HepG2 (cell line): ENCODE measurements at regions not wholly inside any gene's neighbourhood (a gene's known extent, or its start where the extent isn't known, plus 50 kb on each side); places are given as distances from the start of the nearest gene placed in this dataset.

ENCODE experiments used
- ATAC-seq: fragments of 200-7000 bp; cut with Tn5 transposase; 3 replicates; pipeline ENCODE4 v1.9.1; 2020; ENCODE audit warnings: mild to moderate bottlenecking, moderate library complexity
- BruUV-seq: library from RNA; stranded (reverse); fragments of 400-500 nt; replicated peaks from 2 replicates; lab custom pipeline; 2021; lab: Mats Ljungman, UMichigan
- CTCF ChIA-PET: fragments of 300-600 bp; formaldehyde crosslinking; extraction: SDS; loops from one replicate; lab custom pipeline; 2021; ENCODE audit warnings: low total read pairs, inconsistent platforms, low intra/inter-chr PET ratio; lab: Yijun Ruan, JAX
- POLR2A ChIA-PET: fragments of 350-600 bp; sonication (Branson Sonifier 250); formaldehyde crosslinking; loops from one replicate; lab custom pipeline; 2020; ENCODE audit warnings: antibody characterized with exemption, inconsistent platforms; lab: Yijun Ruan, JAX
- DNase-seq: peaks from one replicate; pipeline ENCODE4 v3.0.0-alpha.2; 2015; ENCODE audit warnings: low spot score
- FAIRE-seq: peaks from 3 replicates; lab custom pipeline; 2011; peaks lifted over from hg19 to GRCh38; lab: Jason Lieb, UNC
- H2AFZ ChIP-seq: one replicate; pipeline ENCODE4 v1.6.1; 2011; ENCODE audit warnings: low read length, inconsistent platforms
- H3K27ac ChIP-seq: fragments of 300-600 bp; 3 replicates; pipeline ENCODE4 v1.8.0; 2011; ENCODE audit warnings: mixed run types, mild to moderate bottlenecking, mixed read lengths, low read length, inconsistent platforms; ENCODE audit not compliant: insufficient read depth; ENCODE audit errors: extremely low read length
- H3K27me3 ChIP-seq, 2 experiments: fragments of 200-600 bp in 1 of 2; 2 replicates in 1 of 2; 3 replicates in 1 of 2; pipeline versions ENCODE4 v1.6.0 to v1.8.0; 2011; ENCODE audit warnings: low read length in 2 of 2, mild to moderate bottlenecking in 2 of 2, moderate library complexity in 2 of 2, inconsistent platforms in 1 of 2; ENCODE audit not compliant: insufficient read depth in 2 of 2, control insufficient read depth in 1 of 2
- H3K36me3 ChIP-seq, 2 experiments: fragments of 200-600 bp in 1 of 2; replicated peaks in 1 of 2; 2 replicates in 1 of 2; 3 replicates in 1 of 2; pipeline versions ENCODE4 v1.5.1 to v1.8.0; 2011; ENCODE audit warnings: low read length in 2 of 2, inconsistent platforms in 1 of 2; ENCODE audit not compliant: insufficient read depth in 2 of 2, control insufficient read depth in 1 of 2
- H3K4me1 ChIP-seq: 2 replicates; pipeline ENCODE4 v1.5.1; 2012; ENCODE audit warnings: low read length, inconsistent platforms; ENCODE audit not compliant: insufficient read depth
- H3K4me2 ChIP-seq: 2 replicates; pipeline ENCODE4 v1.6.0; 2011; ENCODE audit warnings: low read depth, low read length, inconsistent platforms
- H3K4me3 ChIP-seq, 3 experiments: fragments of 200-600 bp in 1 of 3; sonication (generic), shearing (Covaris generic) in 1 of 3; replicated peaks in 1 of 3; 2 replicates each; pipeline ENCODE4 v1.5.1; 2011 to 2016; ENCODE audit warnings: low read length in 3 of 3, inconsistent platforms in 2 of 3, low read depth in 2 of 3, mild to moderate bottlenecking in 2 of 3, control low read depth in 1 of 3, mixed read lengths in 1 of 3; ENCODE audit not compliant: insufficient read depth in 1 of 3
- H3K79me2 ChIP-seq: one replicate; pipeline ENCODE4 v1.6.1; 2011; ENCODE audit warnings: low read length, inconsistent platforms; ENCODE audit not compliant: insufficient read depth
- H3K9ac ChIP-seq: 2 replicates; pipeline ENCODE4 v1.6.0; 2011; ENCODE audit warnings: mild to moderate bottlenecking, low read depth, low read length, inconsistent platforms; ENCODE audit not compliant: insufficient read depth
- H3K9me3 ChIP-seq: 2 replicates; pipeline ENCODE4 v1.5.1; 2012; ENCODE audit warnings: mild to moderate bottlenecking, low read length
- H4K20me1 ChIP-seq: 2 replicates; pipeline ENCODE4 v1.6.0; 2011; ENCODE audit warnings: inconsistent platforms, mild to moderate bottlenecking, low read length, moderate library complexity; ENCODE audit not compliant: insufficient read depth
- BRD4 ChIP-seq: sonication (generic); formaldehyde crosslinking; IDR thresholded peaks from 2 replicates; pipeline ENCODE4 v1.4.0; 2020; ENCODE audit warnings: missing genetic modification reagents
- CBX1 ChIP-seq: IDR thresholded peaks from one replicate; pipeline ENCODE4 v1.6.1; 2016; ENCODE audit warnings: antibody characterized with exemption, low read depth
- HNF4A ChIP-seq: sonication (generic); formaldehyde crosslinking; IDR thresholded peaks from 2 replicates; pipeline ENCODE4 v1.4.0; 2020; ENCODE audit warnings: missing genetic modification reagents
- MAFF ChIP-seq: IDR thresholded peaks from 2 replicates; pipeline ENCODE4 v1.6.1; 2011; ENCODE audit warnings: low read depth, low read length, improper control_type of control experiment
- MXD1 ChIP-seq: sonication (generic); formaldehyde crosslinking; IDR thresholded peaks from 2 replicates; pipeline ENCODE4 v1.4.0; 2020; ENCODE audit warnings: mild to moderate bottlenecking, missing genetic modification reagents
- REXO4 ChIP-seq: sonication (generic); formaldehyde crosslinking; IDR thresholded peaks from 2 replicates; pipeline ENCODE4 v1.8.0; 2022; ENCODE audit warnings: missing genetic modification reagents, mild to moderate bottlenecking, borderline replicate concordance
- ZFX ChIP-seq: sonication (generic); formaldehyde crosslinking; IDR thresholded peaks from 2 replicates; pipeline ENCODE4 v1.4.0; 2020; ENCODE audit warnings: mild to moderate bottlenecking, low read depth, missing genetic modification reagents, moderate library complexity
- ZFY ChIP-seq: sonication (generic); formaldehyde crosslinking; IDR thresholded peaks from 2 replicates; pipeline ENCODE4 v1.4.0; 2020; ENCODE audit warnings: missing genetic modification reagents
- ZNF225 ChIP-seq: sonication (generic); formaldehyde crosslinking; IDR thresholded peaks from 2 replicates; pipeline ENCODE4 v1.4.0; 2020; ENCODE audit warnings: mild to moderate bottlenecking, missing genetic modification reagents
- ZNF333 ChIP-seq: sonication (generic); formaldehyde crosslinking; IDR thresholded peaks from 2 replicates; pipeline ENCODE4 v1.4.0; 2020; ENCODE audit warnings: mild to moderate bottlenecking, missing genetic modification reagents, borderline replicate concordance
- ZNF556 ChIP-seq: sonication (generic); formaldehyde crosslinking; IDR thresholded peaks from 2 replicates; pipeline ENCODE4 v1.4.0; 2020; ENCODE audit warnings: mild to moderate bottlenecking, missing genetic modification reagents, borderline replicate concordance
- ZNF713 ChIP-seq: sonication (generic); formaldehyde crosslinking; IDR thresholded peaks from 2 replicates; pipeline ENCODE4 v1.4.0; 2020; ENCODE audit warnings: mild to moderate bottlenecking, missing genetic modification reagents
- WGBS: methylation state at CpG from one replicate; pipeline ENCODE4 v1.1.6; 2017; ENCODE audit warnings: low lambda C conversion rate; 5-methylcytosine and 5-hydroxymethylcytosine counted together
- in situ Hi-C: cut with HindIII; loops from 2 replicates; pipeline ENCODE4 v1.10.0; 2017; ENCODE audit warnings: low pct_unique_long_range_greater_than_20kb; ENCODE audit not compliant: extremely low pct_ligation_motif_present
- intact Hi-C: fragments of 100-400 bp; cut with micrococcal nuclease; formaldehyde crosslinking; loops from one replicate; pipeline ENCODE4 v1.10.0; 2022; ENCODE audit not compliant: unreplicated experiment
- TF ChIP-seq, protein P1 (sequence below): sonication (generic); formaldehyde crosslinking; IDR thresholded peaks from 2 replicates; pipeline ENCODE4 v1.5.1; 2020; ENCODE audit warnings: mild to moderate bottlenecking, missing genetic modification reagents, moderate library complexity
- TF ChIP-seq, protein P2 (sequence below): sonication (generic); formaldehyde crosslinking; IDR thresholded peaks from 2 replicates; pipeline ENCODE4 v1.4.0; 2020; ENCODE audit warnings: missing genetic modification reagents, borderline replicate concordance

DNA sequence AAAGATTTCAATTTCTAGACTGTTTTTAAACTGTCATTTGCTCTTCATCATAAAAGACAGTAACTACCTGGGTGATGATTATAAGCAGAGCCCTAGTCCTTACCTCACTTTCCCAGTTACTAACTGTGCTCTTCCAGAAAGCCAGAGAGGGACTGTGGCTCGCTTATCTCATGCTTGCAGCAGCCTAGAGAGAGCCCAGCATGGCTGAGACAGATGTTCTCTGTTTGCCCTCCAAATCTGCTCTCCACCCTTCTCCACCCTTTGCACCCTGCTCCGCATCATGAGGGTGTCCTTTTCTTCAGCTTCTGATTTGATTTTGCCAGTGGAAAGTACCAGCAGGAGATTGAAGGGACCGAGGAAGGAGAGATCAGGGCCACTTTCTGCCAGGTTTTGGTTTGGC lies 61.2 kb upstream of the SELENOP start:
- H3K9me3 ChIP-seq: no peaks in the 10 kb centered on the region
- POLR2A ChIA-PET: interaction anchor here (1.4 to 13.5 kb wide), 4 partner anchors 16 to 62 kb away, joined by 5 to 263 read pairs (median 62); partner anchors contain the start of gene SELENOP
- H3K4me2 ChIP-seq: peak overlapping the region; percentile 46
- peak overlapping the region; percentile 44; the same call in 1 of the 2 replicates for H3K9ac ChIP-seq
- peak overlapping the region; percentile 75 for H2AFZ ChIP-seq
- peak overlapping the region; percentile 99 for H3K27ac ChIP-seq
- CTCF ChIA-PET: no interaction called here
- H3K79me2 ChIP-seq: peaks cover 73% of the 10 kb centered on the region
- H4K20me1 ChIP-seq: no peaks in the 10 kb centered on the region
- peaks cover 85% of the 10 kb centered on the region for H3K4me1 ChIP-seq
- intact Hi-C loops (no loop called here), in situ Hi-C loops (no loop called here)
- TF ChIP-seq HNF4A (CRISPR knock-in tag) (0 out of 2 replicates have a peak, but pooled peaks have one; percentile 4), ZFY (CRISPR knock-in tag) (0 out of 2 replicates have a peak, but pooled peaks have one; percentile 18), ZNF713 (CRISPR knock-in tag) (no peak), ZNF225 (CRISPR knock-in tag) (no peak), BRD4 (CRISPR knock-in tag) (peak; percentile 28; the same call in 1 of the 2 replicates), CBX1 (no peak), ZNF333 (no peak), REXO4 (CRISPR knock-in tag) (no peak), ZFX (CRISPR knock-in tag) (peak; percentile 22; the same call in 1 of the 2 replicates), MXD1 (CRISPR knock-in tag) (no peak), MAFF (no peak), ZNF556 (0 out of 2 replicates have a peak, but pooled peaks have one; percentile 30)
- TF ChIP-seq, protein P1, sequence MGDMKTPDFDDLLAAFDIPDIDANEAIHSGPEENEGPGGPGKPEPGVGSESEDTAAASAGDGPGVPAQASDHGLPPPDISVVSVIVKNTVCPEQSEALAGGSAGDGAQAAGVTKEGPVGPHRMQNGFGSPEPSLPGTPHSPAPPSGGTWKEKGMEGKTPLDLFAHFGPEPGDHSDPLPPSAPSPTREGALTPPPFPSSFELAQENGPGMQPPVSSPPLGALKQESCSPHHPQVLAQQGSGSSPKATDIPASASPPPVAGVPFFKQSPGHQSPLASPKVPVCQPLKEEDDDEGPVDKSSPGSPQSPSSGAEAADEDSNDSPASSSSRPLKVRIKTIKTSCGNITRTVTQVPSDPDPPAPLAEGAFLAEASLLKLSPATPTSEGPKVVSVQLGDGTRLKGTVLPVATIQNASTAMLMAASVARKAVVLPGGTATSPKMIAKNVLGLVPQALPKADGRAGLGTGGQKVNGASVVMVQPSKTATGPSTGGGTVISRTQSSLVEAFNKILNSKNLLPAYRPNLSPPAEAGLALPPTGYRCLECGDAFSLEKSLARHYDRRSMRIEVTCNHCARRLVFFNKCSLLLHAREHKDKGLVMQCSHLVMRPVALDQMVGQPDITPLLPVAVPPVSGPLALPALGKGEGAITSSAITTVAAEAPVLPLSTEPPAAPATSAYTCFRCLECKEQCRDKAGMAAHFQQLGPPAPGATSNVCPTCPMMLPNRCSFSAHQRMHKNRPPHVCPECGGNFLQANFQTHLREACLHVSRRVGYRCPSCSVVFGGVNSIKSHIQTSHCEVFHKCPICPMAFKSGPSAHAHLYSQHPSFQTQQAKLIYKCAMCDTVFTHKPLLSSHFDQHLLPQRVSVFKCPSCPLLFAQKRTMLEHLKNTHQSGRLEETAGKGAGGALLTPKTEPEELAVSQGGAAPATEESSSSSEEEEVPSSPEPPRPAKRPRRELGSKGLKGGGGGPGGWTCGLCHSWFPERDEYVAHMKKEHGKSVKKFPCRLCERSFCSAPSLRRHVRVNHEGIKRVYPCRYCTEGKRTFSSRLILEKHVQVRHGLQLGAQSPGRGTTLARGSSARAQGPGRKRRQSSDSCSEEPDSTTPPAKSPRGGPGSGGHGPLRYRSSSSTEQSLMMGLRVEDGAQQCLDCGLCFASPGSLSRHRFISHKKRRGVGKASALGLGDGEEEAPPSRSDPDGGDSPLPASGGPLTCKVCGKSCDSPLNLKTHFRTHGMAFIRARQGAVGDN: peak; percentile 17; the same call in 1 of the 2 replicates
- TF ChIP-seq, protein P2, sequence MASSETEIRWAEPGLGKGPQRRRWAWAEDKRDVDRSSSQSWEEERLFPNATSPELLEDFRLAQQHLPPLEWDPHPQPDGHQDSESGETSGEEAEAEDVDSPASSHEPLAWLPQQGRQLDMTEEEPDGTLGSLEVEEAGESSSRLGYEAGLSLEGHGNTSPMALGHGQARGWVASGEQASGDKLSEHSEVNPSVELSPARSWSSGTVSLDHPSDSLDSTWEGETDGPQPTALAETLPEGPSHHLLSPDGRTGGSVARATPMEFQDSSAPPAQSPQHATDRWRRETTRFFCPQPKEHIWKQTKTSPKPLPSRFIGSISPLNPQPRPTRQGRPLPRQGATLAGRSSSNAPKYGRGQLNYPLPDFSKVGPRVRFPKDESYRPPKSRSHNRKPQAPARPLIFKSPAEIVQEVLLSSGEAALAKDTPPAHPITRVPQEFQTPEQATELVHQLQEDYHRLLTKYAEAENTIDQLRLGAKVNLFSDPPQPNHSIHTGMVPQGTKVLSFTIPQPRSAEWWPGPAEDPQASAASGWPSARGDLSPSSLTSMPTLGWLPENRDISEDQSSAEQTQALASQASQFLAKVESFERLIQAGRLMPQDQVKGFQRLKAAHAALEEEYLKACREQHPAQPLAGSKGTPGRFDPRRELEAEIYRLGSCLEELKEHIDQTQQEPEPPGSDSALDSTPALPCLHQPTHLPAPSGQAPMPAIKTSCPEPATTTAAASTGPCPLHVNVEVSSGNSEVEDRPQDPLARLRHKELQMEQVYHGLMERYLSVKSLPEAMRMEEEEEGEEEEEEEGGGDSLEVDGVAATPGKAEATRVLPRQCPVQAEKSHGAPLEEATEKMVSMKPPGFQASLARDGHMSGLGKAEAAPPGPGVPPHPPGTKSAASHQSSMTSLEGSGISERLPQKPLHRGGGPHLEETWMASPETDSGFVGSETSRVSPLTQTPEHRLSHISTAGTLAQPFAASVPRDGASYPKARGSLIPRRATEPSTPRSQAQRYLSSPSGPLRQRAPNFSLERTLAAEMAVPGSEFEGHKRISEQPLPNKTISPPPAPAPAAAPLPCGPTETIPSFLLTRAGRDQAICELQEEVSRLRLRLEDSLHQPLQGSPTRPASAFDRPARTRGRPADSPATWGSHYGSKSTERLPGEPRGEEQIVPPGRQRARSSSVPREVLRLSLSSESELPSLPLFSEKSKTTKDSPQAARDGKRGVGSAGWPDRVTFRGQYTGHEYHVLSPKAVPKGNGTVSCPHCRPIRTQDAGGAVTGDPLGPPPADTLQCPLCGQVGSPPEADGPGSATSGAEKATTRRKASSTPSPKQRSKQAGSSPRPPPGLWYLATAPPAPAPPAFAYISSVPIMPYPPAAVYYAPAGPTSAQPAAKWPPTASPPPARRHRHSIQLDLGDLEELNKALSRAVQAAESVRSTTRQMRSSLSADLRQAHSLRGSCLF (CRISPR knock-in tag): no peak
- WGBS: 78% methylated on average over 3 of the region's 3 CpGs
- H3K27me3 ChIP-seq: no peaks in the 10 kb centered on the region
- no TSS peak for BruUV-seq
- no peak for ATAC-seq
- no peaks in the 10 kb centered on the region for H3K36me3 ChIP-seq
- no peak for DNase-seq
- no peak overlapping the region for H3K4me3 ChIP-seq
- FAIRE-seq: no peak
